ENCODE measurements at regions not wholly inside any gene's neighbourhood (a gene's known extent, or its start where the extent isn't known, plus 50 kb on each side); places are given as distances from the start of the nearest gene placed in this dataset.

- no peak for DNase-seq (ENCODE audit: low spot score)
Measured at GRCh38 chr4:18247189-18247588, 225.6 kb upstream of the LCORL start.

GRCh38 chr4:18242919-18243693 is 221.6 kb upstream of the LCORL start:
- no peak for DNase-seq (ENCODE audit: low spot score)

GRCh38 chr4:18241727-18242126 is 220.2 kb upstream of the LCORL start:
- DNase-seq (ENCODE audit: low spot score): no peak

- DNase-seq (ENCODE audit: low spot score): no peak
Measured at GRCh38 chr4:18234108-18234507, 212.6 kb upstream of the LCORL start.

GRCh38 chr4:18231726-18232125 is 210.2 kb upstream of the LCORL start:
- DNase-seq (ENCODE audit: low spot score): no peak

DNA sequence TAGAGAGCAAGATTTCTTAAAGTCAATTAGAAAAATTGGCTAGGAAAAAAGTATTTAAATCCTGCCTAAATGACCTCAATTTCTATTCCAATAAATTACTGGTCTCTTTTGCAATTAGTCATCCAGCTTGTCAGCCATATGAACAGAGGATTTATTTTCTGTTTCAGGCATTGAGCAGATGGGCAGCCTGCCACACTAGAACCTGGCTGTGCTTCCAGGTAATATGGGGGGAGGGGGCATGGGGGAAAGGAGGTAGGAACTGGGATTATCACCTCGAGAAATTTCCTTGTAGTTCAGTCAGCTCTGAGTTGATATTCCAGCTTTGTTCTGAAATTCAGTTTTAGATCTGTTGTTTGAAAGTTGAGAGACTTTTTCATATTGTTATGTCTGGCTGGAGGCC is 206.3 kb upstream of the LCORL start:
- DNase-seq (ENCODE audit: low spot score): no peak

GRCh38 chr4:18214411-18215055 is 193.0 kb upstream of the LCORL start:
- DNase-seq (ENCODE audit: low spot score): no peak

DNA sequence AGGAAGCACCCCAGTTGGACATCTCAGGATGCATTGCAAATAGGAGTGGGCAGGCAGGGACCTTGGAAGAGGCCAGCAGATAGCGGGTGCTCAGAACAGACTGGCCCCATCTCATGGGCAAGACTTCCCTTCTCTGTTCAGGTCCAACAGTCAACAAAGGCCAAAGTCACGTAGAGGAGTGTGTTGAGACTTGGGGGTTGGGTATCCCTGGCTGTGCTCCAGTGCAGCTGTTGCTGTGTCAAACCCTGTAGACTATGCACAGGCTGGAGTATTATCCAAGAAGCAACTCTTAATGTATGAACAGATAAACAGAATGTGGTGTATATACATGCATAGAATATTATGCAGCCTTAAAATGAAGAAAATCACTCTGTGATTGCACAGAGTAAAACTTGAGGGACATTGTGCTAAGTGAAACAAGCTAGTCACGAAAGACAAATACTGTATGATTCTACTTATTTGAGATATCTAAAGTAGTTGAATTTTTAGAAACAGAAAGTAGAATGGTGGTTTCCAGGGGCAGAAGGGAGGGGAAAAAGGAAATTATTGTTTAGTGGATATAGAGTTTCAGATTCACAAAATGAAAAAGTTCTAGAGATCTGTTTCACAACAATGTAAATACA is 192.1 kb upstream of the LCORL start:
- DNase-seq (ENCODE audit: low spot score): no peak

GRCh38 chr4:18209448-18209847 is 187.9 kb upstream of the LCORL start:
- DNase-seq (ENCODE audit: low spot score): no peak

GRCh38 chr4:18203966-18204365 is 182.4 kb upstream of the LCORL start:
- DNase-seq (ENCODE audit: low spot score): no peak

DNA sequence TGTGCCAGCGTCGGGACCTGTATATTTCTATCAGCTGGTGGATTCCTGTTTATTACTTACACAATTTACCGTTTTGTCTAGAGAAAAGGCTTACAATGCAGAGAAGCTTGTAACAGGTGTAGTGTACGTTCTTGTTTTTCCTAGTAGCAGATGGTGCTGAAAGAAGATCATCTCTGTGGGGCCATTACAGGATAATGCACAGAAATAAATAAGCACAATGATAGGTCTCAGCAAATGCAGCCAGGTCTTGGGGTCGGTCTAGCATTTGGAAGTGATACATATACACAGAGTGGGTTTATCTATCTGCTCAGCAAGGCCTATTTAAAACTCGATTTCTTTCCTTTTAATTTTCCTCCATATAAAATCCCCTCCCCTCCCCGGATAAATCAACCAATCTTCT is 180.9 kb upstream of the LCORL start:
- no peak for DNase-seq (ENCODE audit: low spot score)

DNA sequence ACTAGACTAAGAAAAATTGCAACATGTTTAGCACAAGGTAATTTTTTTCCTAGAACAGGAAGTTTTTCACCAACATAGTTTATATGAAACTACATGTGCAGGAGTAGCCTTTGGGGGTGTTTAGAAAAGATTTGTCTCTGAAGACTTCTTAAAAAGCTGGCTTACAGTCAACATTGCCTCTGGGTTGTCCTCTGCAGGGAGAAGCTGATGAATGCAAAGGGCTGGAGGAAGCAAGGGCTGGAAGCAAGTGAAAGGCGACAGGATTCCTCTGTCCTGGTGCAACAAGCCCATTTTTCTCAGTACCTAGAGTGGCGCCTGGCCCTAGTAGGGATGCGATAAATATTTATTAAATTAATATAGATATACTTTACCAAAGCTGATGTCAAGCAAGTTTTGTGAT is 180.3 kb upstream of the LCORL start:
- DNase-seq (ENCODE audit: low spot score): no peak

DNA sequence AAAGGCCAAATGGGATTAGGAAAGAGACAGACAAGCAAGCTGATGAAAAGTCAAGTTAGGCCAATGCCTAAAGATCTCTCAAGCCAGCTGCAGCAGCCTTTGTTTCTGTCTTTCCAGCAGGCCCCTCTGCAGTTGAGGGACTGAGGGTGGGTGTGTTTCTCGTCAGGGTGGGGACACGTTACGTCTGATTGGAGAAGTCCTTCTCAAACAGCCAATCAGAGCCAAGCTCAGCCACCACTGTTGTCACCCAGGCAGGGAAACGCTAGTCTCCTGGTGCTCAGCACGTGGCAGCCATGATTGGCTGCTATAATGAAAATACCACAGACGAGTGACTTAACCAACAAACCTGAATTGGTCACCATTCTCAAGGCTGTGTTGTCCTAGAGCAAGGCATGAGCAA is 177.1 kb upstream of the LCORL start:
- DNase-seq (ENCODE audit: low spot score): no peak

- DNase-seq (ENCODE audit: low spot score): no peak
Measured at GRCh38 chr4:18197467-18197866, 175.9 kb upstream of the LCORL start.

DNA sequence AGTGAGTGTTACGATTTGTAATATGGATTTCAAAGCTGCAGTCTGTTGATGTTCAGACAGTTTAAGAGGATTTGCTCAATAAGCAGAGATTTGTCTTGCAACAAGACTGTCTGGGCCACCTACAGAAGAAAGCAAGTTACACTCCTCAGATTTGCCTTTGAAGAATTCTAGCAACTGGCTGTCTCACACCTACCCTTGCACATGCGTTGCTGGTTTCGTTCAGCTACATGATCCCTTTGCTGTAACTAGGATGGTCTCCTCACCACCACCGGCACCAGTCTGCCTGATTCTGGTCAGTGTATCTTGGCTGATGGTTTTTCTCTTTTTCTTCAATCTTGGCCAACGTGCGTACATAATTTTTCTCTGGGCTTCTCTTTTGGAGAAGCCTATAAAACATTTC is 172.7 kb upstream of the LCORL start:
- no peak for DNase-seq (ENCODE audit: low spot score)

- no peak for DNase-seq (ENCODE audit: low spot score)
Measured at GRCh38 chr4:18192901-18193300, 171.3 kb upstream of the LCORL start.

- DNase-seq (ENCODE audit: low spot score): no peak
Measured at GRCh38 chr4:18185491-18185890, 163.9 kb upstream of the LCORL start.

DNA sequence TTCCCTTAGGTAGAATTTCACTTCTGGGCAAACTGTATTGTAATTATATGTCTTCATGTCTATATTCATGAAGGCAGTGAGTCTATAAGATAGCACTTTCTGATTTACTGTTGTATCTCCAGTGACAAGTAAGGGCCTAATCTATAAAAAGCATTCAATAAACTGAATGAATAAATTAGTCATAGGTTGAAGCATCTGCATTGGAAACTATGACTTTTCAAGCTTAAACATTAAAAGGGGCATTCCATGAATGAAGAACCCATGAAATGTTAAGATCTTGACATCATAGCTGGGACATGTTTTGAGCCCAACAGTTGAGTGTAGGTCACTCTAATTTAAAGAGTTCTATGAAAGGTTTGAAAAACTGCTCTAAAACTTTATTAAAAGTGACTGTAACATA is 159.3 kb upstream of the LCORL start:
- DNase-seq (ENCODE audit: low spot score): no peak

- DNase-seq (ENCODE audit: low spot score): no peak
Measured at GRCh38 chr4:18180122-18180521, 158.6 kb upstream of the LCORL start.

DNA sequence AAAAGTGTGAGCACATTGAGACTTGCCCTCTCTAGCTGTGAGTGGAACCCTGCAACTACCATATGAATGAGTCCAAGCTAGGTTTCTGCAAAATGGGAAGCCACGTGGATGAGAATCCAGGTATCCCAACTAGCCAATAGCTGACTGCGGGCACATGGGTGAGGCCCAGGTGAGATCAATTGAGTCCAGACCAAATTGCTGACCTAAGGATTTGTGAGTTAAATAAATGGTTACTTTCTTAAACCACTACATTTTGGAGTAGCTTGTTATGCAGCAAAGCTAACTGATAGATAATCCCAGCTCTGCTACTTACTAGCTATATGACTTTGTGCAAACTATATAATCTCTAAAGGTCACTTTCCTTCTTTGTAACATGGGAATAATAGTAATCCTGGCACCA is 150.3 kb upstream of the LCORL start:
- DNase-seq (ENCODE audit: low spot score): no peak

- no peak for DNase-seq (ENCODE audit: low spot score)
Measured at GRCh38 chr4:18167831-18168230, 146.3 kb upstream of the LCORL start.

DNA sequence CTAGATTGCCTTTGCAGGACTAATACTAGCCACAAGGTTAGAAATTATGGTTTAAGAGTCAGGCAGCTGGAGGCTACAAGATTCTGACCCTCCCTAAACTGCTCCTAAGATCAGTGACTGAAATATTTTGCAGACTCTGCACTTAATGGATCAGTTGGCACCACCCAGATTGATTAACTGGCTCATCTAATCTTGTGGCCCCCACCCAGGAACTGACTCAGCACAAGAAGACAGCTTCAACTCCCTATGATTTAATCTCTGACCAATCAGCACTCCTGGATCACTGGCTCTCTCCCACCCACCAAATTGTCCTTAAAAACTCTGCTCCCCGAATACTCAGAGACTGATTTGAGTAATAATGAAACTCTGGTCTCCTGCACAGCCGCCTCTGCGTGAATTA is 145.4 kb upstream of the LCORL start:
- no peak for DNase-seq (ENCODE audit: low spot score)

GRCh38 chr4:18162453-18162852 is 140.9 kb upstream of the LCORL start:
- no peak for DNase-seq (ENCODE audit: low spot score)
